Fibroblast of gingiva (primary cell): ENCODE measurements at regions not wholly inside any gene's neighbourhood (a gene's known extent, or its start where the extent isn't known, plus 50 kb on each side); places are given as distances from the start of the nearest gene placed in this dataset.

Experiments
- DNase-seq: peaks from one replicate; pipeline ENCODE4 v3.0.0-alpha.2; 2011; ENCODE audit warnings: low read depth

GRCh38 chr5:135138116-135138850 lies 104.3 kb upstream of the PITX1 start:
- DNase-seq = peak; percentile 30

- no peak for DNase-seq
Measured at GRCh38 chr5:135137146-135137915, 103.3 kb upstream of the PITX1 start.

- DNase-seq = no peak
Measured at GRCh38 chr5:135136546-135136945, 102.5 kb upstream of the PITX1 start.

GRCh38 chr5:135135530-135136226 lies 101.7 kb upstream of the PITX1 start:
- peak; percentile 73 for DNase-seq

- no peak for DNase-seq
Measured at GRCh38 chr5:135134691-135135381, 100.8 kb upstream of the PITX1 start.

GRCh38 chr5:135133698-135134515 lies 99.9 kb upstream of the PITX1 start:
- no peak for DNase-seq

GRCh38 chr5:135133181-135133580 lies 99.2 kb upstream of the PITX1 start:
- no peak for DNase-seq

DNA sequence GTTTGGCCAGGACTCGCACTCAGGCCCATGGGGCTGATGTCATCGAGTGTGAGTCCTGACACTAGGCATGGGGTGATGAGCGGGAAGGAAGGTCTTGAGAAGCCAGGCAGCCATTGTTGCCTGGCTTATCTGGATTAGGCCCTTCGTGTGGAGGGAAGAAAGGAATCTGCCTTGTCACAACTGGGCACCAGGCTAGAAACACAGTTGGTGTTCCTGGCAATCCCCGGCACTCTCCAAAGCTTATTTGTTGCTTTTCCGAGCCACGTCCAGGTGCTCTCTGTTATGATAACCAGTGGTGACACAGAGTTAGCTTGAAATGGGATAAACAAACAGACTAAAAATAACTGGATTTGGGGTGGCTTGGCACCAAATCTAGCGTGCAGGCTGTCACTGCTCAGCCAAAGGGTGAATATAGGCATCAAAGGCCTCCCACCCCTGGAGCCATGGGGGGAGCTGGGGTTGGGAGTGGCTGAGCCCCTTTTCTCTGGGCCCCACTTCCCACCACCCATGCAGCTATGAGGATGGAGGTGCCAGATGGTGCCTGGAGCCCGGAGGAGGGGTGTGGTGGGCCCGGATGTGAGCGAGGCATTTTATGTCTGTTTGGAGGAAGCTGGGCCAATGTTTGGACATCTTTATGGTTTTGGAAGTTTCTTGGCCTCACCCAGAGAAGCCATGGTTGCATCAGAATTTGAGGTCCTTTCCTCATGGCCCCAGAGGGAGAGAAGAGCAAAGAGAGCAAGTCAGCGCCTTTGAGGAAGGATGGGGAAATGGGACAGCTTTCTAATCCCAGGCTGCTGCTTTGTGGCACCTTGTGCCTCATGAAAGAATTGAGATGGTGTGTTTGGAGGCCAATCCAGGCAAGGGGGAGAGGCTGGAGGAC lies 98.0 kb upstream of the PITX1 start:
- DNase-seq = no peak

GRCh38 chr5:135130261-135131215 lies 96.5 kb upstream of the PITX1 start:
- DNase-seq = no peak

GRCh38 chr5:135129307-135129706 lies 95.3 kb upstream of the PITX1 start:
- DNase-seq = no peak

DNA sequence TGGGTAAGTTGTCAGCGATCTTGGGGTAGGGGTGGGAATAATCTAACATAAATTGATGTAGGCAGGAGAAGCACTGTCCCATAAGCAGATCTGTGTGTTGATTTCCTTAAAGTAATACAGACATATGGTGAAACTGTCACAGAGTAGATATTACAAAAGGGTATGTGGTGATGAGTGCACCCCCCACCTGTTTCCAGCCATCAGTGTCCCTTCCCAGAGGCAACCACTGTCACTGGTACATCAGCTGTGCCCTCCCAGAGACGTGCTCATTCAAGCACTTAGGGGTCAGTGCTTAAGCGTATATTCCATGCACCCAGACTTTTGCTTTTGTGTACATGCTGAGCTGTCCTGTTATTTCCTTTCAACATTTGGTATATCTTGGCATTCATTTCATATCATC lies 94.3 kb upstream of the PITX1 start:
- DNase-seq = no peak

DNA sequence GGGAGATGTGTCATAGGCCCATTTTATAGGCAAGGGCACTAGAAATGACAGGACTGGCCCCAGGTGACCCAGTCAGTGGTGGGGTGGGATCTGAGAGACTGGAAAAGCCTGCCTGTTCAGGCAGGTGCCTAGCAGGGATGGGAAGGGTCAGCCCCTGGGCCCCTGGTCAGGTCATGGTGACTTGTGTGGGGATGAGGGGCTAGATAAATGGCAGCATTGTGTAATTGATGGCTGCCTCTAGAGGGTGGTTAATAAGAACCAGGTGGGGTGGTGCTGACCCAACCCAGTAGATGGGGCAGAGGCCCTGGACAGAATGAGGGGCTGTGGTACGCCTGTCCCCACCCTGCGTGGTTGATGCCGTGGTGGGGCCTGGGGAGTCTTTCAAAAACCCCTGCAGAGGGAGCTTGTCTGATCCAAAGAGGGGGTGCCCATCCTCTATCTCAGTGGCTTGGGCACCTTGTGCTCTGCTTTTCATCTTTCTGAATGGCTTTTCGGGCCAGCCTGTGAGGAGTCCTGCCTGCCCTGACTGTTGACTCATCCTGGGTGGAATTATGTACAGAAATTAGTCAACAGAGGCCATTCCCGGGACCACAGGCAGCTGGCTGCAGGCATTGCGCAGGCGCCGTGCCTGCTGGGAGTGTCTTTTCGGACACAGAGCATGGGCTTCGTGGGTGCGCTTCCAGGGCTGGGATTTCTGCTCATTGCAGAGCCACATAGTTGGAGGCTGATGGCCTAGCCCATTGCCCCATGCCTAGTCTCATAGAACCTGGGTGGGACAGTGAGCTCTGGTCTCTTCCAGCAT lies 93.6 kb upstream of the PITX1 start:
- DNase-seq = peak; percentile 76

DNA sequence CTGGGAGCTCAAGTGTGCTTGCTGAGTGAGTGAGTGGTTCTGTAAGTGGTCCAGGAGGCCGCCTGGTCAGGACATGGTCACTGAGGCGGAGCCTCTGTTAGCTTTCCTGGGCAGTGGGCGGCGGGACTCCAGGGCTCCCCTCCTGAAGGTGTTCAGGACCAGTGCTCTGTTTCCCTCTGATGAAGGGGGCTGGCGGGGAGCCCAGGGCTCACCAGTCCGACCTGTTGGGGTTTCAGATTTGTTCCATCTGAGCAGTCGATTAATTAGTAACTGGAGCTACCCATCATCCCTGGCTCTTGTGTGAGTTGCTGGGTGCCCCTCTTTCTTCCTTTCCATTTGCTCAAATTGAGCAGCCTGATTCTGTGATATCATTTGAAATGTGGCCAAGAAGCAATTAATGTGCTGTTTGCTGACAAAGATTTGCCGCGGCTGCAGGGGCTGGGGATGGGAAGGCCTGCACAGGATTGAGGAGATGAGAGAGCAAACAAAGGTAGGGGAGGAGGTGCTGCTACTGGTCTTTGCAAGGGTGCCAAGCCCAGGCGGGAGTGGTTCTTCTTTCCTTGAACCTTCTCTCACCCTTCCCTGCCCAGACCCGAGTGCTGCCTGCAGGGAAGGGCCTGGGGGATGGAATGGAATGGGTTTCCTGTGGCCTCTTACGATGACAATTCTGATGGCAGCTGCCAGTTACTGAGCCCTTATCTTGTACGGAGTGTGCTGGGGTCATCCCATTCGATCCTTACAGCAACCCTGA lies 92.8 kb upstream of the PITX1 start:
- no peak for DNase-seq

DNA sequence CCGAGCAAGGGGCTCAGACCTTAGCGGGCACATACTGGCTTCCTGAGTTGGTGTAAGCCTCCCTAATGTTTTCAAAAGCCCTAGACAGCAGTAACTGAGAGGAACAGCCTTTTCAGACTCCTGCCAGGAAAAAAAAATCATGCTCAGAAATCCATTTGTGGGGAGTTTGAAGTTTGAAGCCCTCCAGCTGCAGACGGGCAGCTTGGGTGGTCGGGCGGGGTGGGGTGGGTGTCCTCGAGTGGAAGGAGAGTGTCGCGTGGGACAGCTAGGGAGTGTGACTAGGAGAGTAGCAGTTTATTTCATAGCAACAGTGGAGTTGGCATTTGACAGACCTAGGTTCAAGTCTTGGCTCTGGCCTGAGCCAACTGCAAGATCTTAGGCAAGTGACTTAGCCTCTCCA lies 90.7 kb upstream of the PITX1 start:
- DNase-seq = no peak

GRCh38 chr5:135124128-135124527 lies 90.1 kb upstream of the PITX1 start:
- no peak for DNase-seq

DNA sequence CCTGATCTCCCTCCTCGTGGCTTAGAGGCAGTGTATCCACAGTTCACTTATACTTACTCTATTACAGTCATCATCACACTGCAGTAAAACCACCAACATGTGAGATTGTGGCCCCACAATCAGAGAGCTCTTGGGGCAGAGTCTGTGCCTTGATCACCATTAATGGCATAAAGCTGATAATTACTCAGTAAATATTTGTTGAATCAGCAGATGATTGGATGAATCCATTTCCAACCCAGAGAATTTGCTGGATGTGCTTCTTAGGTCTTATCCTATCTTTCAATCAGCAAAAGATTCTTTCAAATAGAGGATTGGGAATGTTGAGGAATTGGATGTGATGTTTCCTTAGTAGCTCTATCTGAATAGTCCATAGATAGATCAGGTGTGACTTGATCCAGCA lies 88.8 kb upstream of the PITX1 start:
- DNase-seq = no peak

- no peak for DNase-seq
Measured at GRCh38 chr5:135120951-135121350, 86.9 kb upstream of the PITX1 start.

GRCh38 chr5:135119481-135119880 lies 85.5 kb upstream of the PITX1 start:
- no peak for DNase-seq
